ENCODE measurements at regions not wholly inside any gene's neighbourhood (a gene's known extent, or its start where the extent isn't known, plus 50 kb on each side); places are given as distances from the start of the nearest gene placed in this dataset.

DNA sequence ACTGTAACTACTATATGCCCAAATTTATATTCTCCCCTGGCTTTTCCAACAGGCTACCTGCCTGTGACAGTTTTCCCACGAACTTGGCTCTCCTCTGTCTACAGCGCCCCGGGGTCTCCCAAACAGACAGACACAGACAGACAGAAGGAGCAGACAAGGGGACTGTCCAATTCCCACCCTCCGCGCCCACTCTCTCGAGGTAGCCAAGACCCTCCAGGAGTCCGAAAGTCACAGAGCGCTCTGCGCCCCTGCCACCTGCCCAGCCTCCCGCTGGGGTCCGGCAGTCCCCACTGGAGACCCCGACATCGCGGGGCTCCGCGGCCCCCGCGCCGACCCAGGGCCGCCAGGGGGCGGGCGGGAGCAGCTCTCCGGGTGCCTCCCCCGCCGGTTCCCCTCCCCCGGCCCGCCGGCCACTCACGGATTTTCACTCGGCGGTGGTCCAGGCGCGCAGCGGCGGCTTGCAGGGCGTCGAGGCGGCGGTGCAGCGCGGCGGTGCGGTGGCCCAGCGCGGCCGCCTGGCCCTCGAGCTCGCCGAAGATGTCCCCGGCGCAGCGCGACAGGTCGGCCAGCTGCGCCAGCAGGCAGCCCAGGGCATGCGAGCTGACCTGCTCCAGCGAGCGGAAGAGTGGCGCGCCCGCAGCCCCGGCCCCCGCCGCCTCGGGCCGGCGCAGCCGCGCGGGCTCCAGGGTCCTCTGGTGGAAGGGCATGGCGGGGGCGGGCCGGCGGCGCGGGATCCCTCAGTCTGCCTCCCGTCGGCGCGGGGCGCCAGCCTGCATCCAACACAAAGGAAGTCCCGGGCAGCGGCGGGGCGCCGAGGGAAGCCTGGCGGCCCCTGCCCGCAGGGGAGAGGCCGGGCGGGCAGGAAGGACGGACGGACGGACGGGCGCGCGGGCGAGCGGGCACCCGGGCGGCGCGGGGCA, 81.3 kb upstream of the CCDC28A start (continued):
- peak; percentile 22; the same call in 1 of the 2 replicates for TF ChIP-seq ZNF788 (CRISPR knock-in tag; IDR thresholded peaks at IDR 0.05; ENCODE audit: borderline replicate concordance)
- TF ChIP-seq ZNF441 (CRISPR knock-in tag; IDR thresholded peaks at IDR 0.05; ENCODE audit: borderline replicate concordance), result peak; percentile 16; the same call in 1 of the 2 replicates
- peak; percentile 44; the same call in 1 of the 2 replicates for TF ChIP-seq ZNF790 (CRISPR knock-in tag; IDR thresholded peaks at IDR 0.05; ENCODE audit: borderline replicate concordance)
- no peak for TF ChIP-seq RXRB (CRISPR knock-in tag; IDR thresholded peaks at IDR 0.05; ENCODE audit: borderline replicate concordance)
- peak; percentile 84 for TF ChIP-seq FLYWCH1 (CRISPR knock-in tag; IDR thresholded peaks at IDR 0.05)
- TF ChIP-seq, protein P1, sequence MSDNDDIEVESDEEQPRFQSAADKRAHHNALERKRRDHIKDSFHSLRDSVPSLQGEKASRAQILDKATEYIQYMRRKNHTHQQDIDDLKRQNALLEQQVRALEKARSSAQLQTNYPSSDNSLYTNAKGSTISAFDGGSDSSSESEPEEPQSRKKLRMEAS (IDR thresholded peaks at IDR 0.05), result peak; percentile 85; the same call in 1 of the 2 replicates
- 0 out of 2 replicates have a peak, but pooled peaks have one; percentile 2 for TF ChIP-seq MAF1 (CRISPR knock-in tag; IDR thresholded peaks at IDR 0.05; ENCODE audit: borderline replicate concordance)
- TF ChIP-seq HNRNPLL (IDR thresholded peaks at IDR 0.05; ENCODE audit: low read depth, low read length, poor library complexity, severe bottlenecking), result peak; percentile 37
- TF ChIP-seq ZFP91 (CRISPR knock-in tag; IDR thresholded peaks at IDR 0.05; ENCODE audit: borderline replicate concordance), result peak; percentile 54
- TF ChIP-seq ZNF776 (CRISPR knock-in tag; IDR thresholded peaks at IDR 0.05), result peak; percentile 3; the same call in 1 of the 2 replicates
- TF ChIP-seq ZNF691 (CRISPR knock-in tag; IDR thresholded peaks at IDR 0.05; ENCODE audit: borderline replicate concordance, low read depth), result 0 out of 2 replicates have a peak, but pooled peaks have one; percentile 15
- 0 out of 2 replicates have a peak, but pooled peaks have one; percentile 73 for TF ChIP-seq ZNF333 (CRISPR knock-in tag; IDR thresholded peaks at IDR 0.05; ENCODE audit: borderline replicate concordance)
- TF ChIP-seq HIVEP1 (CRISPR knock-in tag; IDR thresholded peaks at IDR 0.05), result 0 out of 2 replicates have a peak, but pooled peaks have one; percentile 59
- peak; percentile 36; the same call in 1 of the 2 replicates for TF ChIP-seq ZNF772 (CRISPR knock-in tag; IDR thresholded peaks at IDR 0.05)
